ENCODE measurements at regions not wholly inside any gene's neighbourhood (a gene's known extent, or its start where the extent isn't known, plus 50 kb on each side); places are given as distances from the start of the nearest gene placed in this dataset.

- DNase-seq (ENCODE audit: low spot score in 2 of 2), result no peak
- no peak overlapping the region for H3K27ac Mint-ChIP-seq
- H3K9me3 Mint-ChIP-seq, result peaks cover 27 to 29% of the 10 kb centered on the region in 2 donors
- no peaks in the 10 kb centered on the region for H3K36me3 Mint-ChIP-seq
- ATAC-seq, result no peak
These were observed 973.5 kb downstream of the CDH11 start for GRCh38 chr16:64148356-64148755.

- ATAC-seq (no peak), DNase-seq (ENCODE audit: low spot score in 2 of 2) (no peak)
- Mint-ChIP-seq H3K9me3 (peaks cover 23 to 29% of the 10 kb centered on the region in 2 donors), H3K27ac (no peak overlapping the region), H3K36me3 (no peaks in the 10 kb centered on the region)
These were observed 973.9 kb downstream of the CDH11 start for GRCh38 chr16:64147941-64148340.

GRCh38 chr16:64144617-64145016, 977.2 kb downstream of the CDH11 start:
- Mint-ChIP-seq H3K27ac (no peak overlapping the region), H3K9me3 (peaks cover 12 to 23% of the 10 kb centered on the region in 2 donors), H3K36me3 (no peaks in the 10 kb centered on the region)
- no peak for DNase-seq (ENCODE audit: low spot score in 2 of 2)
- no peak for ATAC-seq

- ATAC-seq (no peak), DNase-seq (ENCODE audit: low spot score in 2 of 2) (no peak)
- Mint-ChIP-seq H3K9me3 (peaks cover 10% of the 10 kb centered on the region in 2 donors), H3K27ac (no peak overlapping the region), H3K36me3 (no peaks in the 10 kb centered on the region)
These were observed 983.2 kb downstream of the CDH11 start for GRCh38 chr16:64138621-64139020.

GRCh38 chr16:64138006-64138405, 983.9 kb downstream of the CDH11 start:
- H3K9me3 Mint-ChIP-seq, result peaks cover 10 to 13% of the 10 kb centered on the region in 2 donors
- DNase-seq (ENCODE audit: low spot score in 2 of 2) (no peak), ATAC-seq (no peak)
- H3K27ac Mint-ChIP-seq, result no peak overlapping the region
- H3K36me3 Mint-ChIP-seq, result no peaks in the 10 kb centered on the region

GRCh38 chr16:64136743-64137142, 985.1 kb downstream of the CDH11 start:
- ATAC-seq, result no peak
- no peak for DNase-seq (ENCODE audit: low spot score in 2 of 2)
- Mint-ChIP-seq H3K36me3 (no peaks in the 10 kb centered on the region), H3K27ac (no peak overlapping the region), H3K9me3 (peaks cover 15 to 21% of the 10 kb centered on the region in 2 donors)

GRCh38 chr16:64136314-64136713, 985.5 kb downstream of the CDH11 start:
- no peak for ATAC-seq

GRCh38 chr16:64133366-64133765, 988.5 kb downstream of the CDH11 start:
- ATAC-seq (no peak), DNase-seq (ENCODE audit: low spot score in 2 of 2) (no peak)
- H3K9me3 Mint-ChIP-seq, result peaks cover 15 to 26% of the 10 kb centered on the region in 2 donors
- H3K36me3 Mint-ChIP-seq, result no peaks in the 10 kb centered on the region
- no peak overlapping the region for H3K27ac Mint-ChIP-seq

More at GRCh38 chr16:64136314-64136713, 985.5 kb downstream of the CDH11 start:
- Mint-ChIP-seq H3K36me3 (no peaks in the 10 kb centered on the region), H3K27ac (no peak overlapping the region), H3K9me3 (peaks cover 15 to 21% of the 10 kb centered on the region in 2 donors)
- DNase-seq (ENCODE audit: low spot score in 2 of 2), result no peak

- H3K36me3 Mint-ChIP-seq, result no peaks in the 10 kb centered on the region
- no peak overlapping the region for H3K27ac Mint-ChIP-seq
- ATAC-seq (no peak), DNase-seq (ENCODE audit: low spot score in 2 of 2) (no peak)
- H3K9me3 Mint-ChIP-seq, result peaks cover 15 to 24% of the 10 kb centered on the region in 2 donors
These were observed 989.0 kb downstream of the CDH11 start for GRCh38 chr16:64132759-64133361.

GRCh38 chr16:64132190-64132589, 989.7 kb downstream of the CDH11 start:
- Mint-ChIP-seq H3K27ac (peak overlapping the region in 1 of 2 donors; percentile 36), H3K9me3 (peaks cover 15 to 23% of the 10 kb centered on the region in 2 donors), H3K36me3 (no peaks in the 10 kb centered on the region)
- ATAC-seq, result no peak
- no peak for DNase-seq (ENCODE audit: low spot score in 2 of 2)

GRCh38 chr16:64131423-64131822, 990.4 kb downstream of the CDH11 start:
- peaks cover 15 to 23% of the 10 kb centered on the region in 2 donors for H3K9me3 Mint-ChIP-seq
- no peak overlapping the region for H3K27ac Mint-ChIP-seq
- DNase-seq (ENCODE audit: low spot score in 2 of 2), result no peak
- no peak for ATAC-seq
- H3K36me3 Mint-ChIP-seq, result no peaks in the 10 kb centered on the region

GRCh38 chr16:64130140-64130539, 991.7 kb downstream of the CDH11 start:
- no peak overlapping the region for H3K27ac Mint-ChIP-seq
- H3K36me3 Mint-ChIP-seq, result no peaks in the 10 kb centered on the region
- no peak for DNase-seq (ENCODE audit: low spot score in 2 of 2)
- H3K9me3 Mint-ChIP-seq, result peaks cover 10 to 16% of the 10 kb centered on the region in 2 donors
- no peak for ATAC-seq

- ATAC-seq (no peak), DNase-seq (ENCODE audit: low spot score in 2 of 2) (no peak)
- H3K9me3 Mint-ChIP-seq, result peaks cover 17 to 22% of the 10 kb centered on the region in 2 donors
- H3K27ac Mint-ChIP-seq, result no peak overlapping the region
- no peaks in the 10 kb centered on the region for H3K36me3 Mint-ChIP-seq
These were observed 999.7 kb downstream of the CDH11 start for GRCh38 chr16:64122177-64122576.

GRCh38 chr16:64121473-64121872, 1000.4 kb downstream of the CDH11 start:
- H3K27ac Mint-ChIP-seq, result no peak overlapping the region
- H3K9me3 Mint-ChIP-seq, result peaks cover 17 to 23% of the 10 kb centered on the region in 2 donors
- DNase-seq (ENCODE audit: low spot score in 2 of 2) (no peak), ATAC-seq (no peak)
- no peaks in the 10 kb centered on the region for H3K36me3 Mint-ChIP-seq

GRCh38 chr16:64116151-64116550, 1005.7 kb downstream of the CDH11 start:
- Mint-ChIP-seq H3K36me3 (no peaks in the 10 kb centered on the region), H3K9me3 (peaks cover 29 to 36% of the 10 kb centered on the region in 2 donors), H3K27ac (no peak overlapping the region)
- ATAC-seq (no peak), DNase-seq (ENCODE audit: low spot score in 2 of 2) (no peak)

GRCh38 chr16:64109241-64109640, 1012.6 kb downstream of the CDH11 start:
- ATAC-seq, result no peak
- peaks cover 0 to 6% of the 10 kb centered on the region in 2 donors for H3K36me3 Mint-ChIP-seq
- H3K27ac Mint-ChIP-seq, result no peak overlapping the region
- DNase-seq (ENCODE audit: low spot score in 2 of 2), result no peak
- H3K9me3 Mint-ChIP-seq, result peaks cover 25 to 31% of the 10 kb centered on the region in 2 donors

- Mint-ChIP-seq H3K36me3 (no peaks in the 10 kb centered on the region), H3K27ac (no peak overlapping the region), H3K9me3 (peaks cover 9 to 14% of the 10 kb centered on the region in 2 donors)
- ATAC-seq (no peak), DNase-seq (ENCODE audit: low spot score in 2 of 2) (no peak)
These were observed 1019.2 kb downstream of the CDH11 start for GRCh38 chr16:64102654-64103053.

- DNase-seq (ENCODE audit: low spot score in 2 of 2), result no peak
- H3K9me3 Mint-ChIP-seq, result peaks cover 10 to 26% of the 10 kb centered on the region in 2 donors
- no peak for ATAC-seq
- H3K27ac Mint-ChIP-seq, result no peak overlapping the region
- peaks cover 0 to 4% of the 10 kb centered on the region in 2 donors for H3K36me3 Mint-ChIP-seq
These were observed 1023.4 kb downstream of the CDH11 start for GRCh38 chr16:64098451-64098850.
